K562 (cell line): ENCODE measurements at regions not wholly inside any gene's neighbourhood (a gene's known extent, or its start where the extent isn't known, plus 50 kb on each side); places are given as distances from the start of the nearest gene placed in this dataset.

ENCODE experiments used
- ATAC-seq: fragments of 200-7000 bp; cut with Tn5 transposase; 3 replicates; pipeline ENCODE4 v1.9.1; 2020; ENCODE audit warnings: moderate library complexity
- BruUV-seq: library from RNA; stranded (reverse); fragments of 400-500 nt; replicated peaks from 2 replicates; lab custom pipeline; 2021; lab: Mats Ljungman, UMichigan
- CTCF ChIA-PET: fragments of 300-600 bp; formaldehyde crosslinking; extraction: SDS; loops from one replicate; lab custom pipeline; 2021; ENCODE audit warnings: low intra/inter-chr PET ratio; lab: Yijun Ruan, JAX
- POLR2A ChIA-PET: fragments of 300-600, 350-650 bp; sonication (Branson Sonifier 250); formaldehyde crosslinking; extraction: SDS; loops from one replicate; lab custom pipeline; 2021; ENCODE audit warnings: antibody characterized with exemption, inconsistent platforms; lab: Yijun Ruan, JAX
- DNase-seq, 4 experiments: peaks; one replicate each; pipeline versions ENCODE4 v3.0.0 to v3.0.0-alpha.2; 2011 to 2018; ENCODE audit warnings: low spot score in 3 of 4, mixed read lengths in 3 of 4; ENCODE audit errors: extremely low read depth in 1 of 4
- FAIRE-seq: peaks from 2 replicates; lab custom pipeline; 2011; peaks lifted over from hg19 to GRCh38; lab: Jason Lieb, UNC
- H2AFZ ChIP-seq: 2 replicates; pipeline ENCODE4 v1.6.0; 2011; ENCODE audit warnings: low read depth, low read length, control low read depth, inconsistent platforms
- H3K27ac ChIP-seq: fragments of 200-600 bp; 3 replicates; pipeline ENCODE4 v1.8.0; 2011; ENCODE audit warnings: low read depth, mild to moderate bottlenecking, control low read depth, inconsistent platforms, low read length, moderate library complexity, mixed read lengths; ENCODE audit errors: extremely low read depth
- H3K27me3 ChIP-seq, 2 experiments: fragments of 300-600 bp in 1 of 2; 2 replicates in 1 of 2; 3 replicates in 1 of 2; pipeline versions ENCODE4 v1.6.0 to v1.8.0; 2011; ENCODE audit warnings: inconsistent platforms in 2 of 2, low read length in 2 of 2, mild to moderate bottlenecking in 1 of 2, mixed read lengths in 1 of 2, moderate library complexity in 1 of 2; ENCODE audit not compliant: control insufficient read depth in 2 of 2, insufficient read depth in 2 of 2
- H3K36me3 ChIP-seq: fragments of 300-600 bp; 3 replicates; pipeline ENCODE4 v1.8.0; 2011; ENCODE audit warnings: mild to moderate bottlenecking, low read length, inconsistent platforms; ENCODE audit not compliant: control insufficient read depth, insufficient read depth
- H3K4me1 ChIP-seq, 2 experiments: fragments of 200-600 bp in 1 of 2; replicated peaks in 1 of 2; 2 replicates in 1 of 2; 3 replicates in 1 of 2; pipeline versions ENCODE4 v1.5.1 to v1.8.0; 2011; ENCODE audit warnings: inconsistent platforms in 2 of 2, low read length in 2 of 2, mild to moderate bottlenecking in 1 of 2, mixed read lengths in 1 of 2, moderate library complexity in 1 of 2; ENCODE audit not compliant: control insufficient read depth in 2 of 2, insufficient read depth in 2 of 2
- H3K4me2 ChIP-seq: 2 replicates; pipeline ENCODE4 v1.6.1; 2011; ENCODE audit warnings: low read length, control low read depth, inconsistent platforms, mixed read lengths; ENCODE audit not compliant: insufficient read depth
- H3K4me3 ChIP-seq: fragments of 200-600 bp; sonication (generic), shearing (Covaris generic); 2 replicates; pipeline ENCODE4 v1.5.1; 2016; ENCODE audit warnings: control low read depth, inconsistent platforms
- H3K79me2 ChIP-seq: fragments of 200-600 bp; 3 replicates; pipeline ENCODE4 v1.8.0; 2011; ENCODE audit warnings: low read length, inconsistent platforms; ENCODE audit not compliant: control insufficient read depth, insufficient read depth
- H3K9ac ChIP-seq, 2 experiments: 2 replicates each; pipeline versions ENCODE4 v1.6.0 to v1.6.1; 2011; ENCODE audit warnings: low read depth in 2 of 2, low read length in 2 of 2, control low read depth in 1 of 2, inconsistent platforms in 1 of 2, mild to moderate bottlenecking in 1 of 2, mixed read lengths in 1 of 2; ENCODE audit not compliant: insufficient read depth in 1 of 2
- H3K9me1 ChIP-seq: one replicate; pipeline ENCODE4 v1.6.0; 2011; ENCODE audit warnings: inconsistent platforms, mild to moderate bottlenecking, low read length, moderate library complexity; ENCODE audit not compliant: control insufficient read depth, insufficient read depth
- H3K9me3 ChIP-seq: replicated peaks from 2 replicates; pipeline ENCODE4 v1.5.1; 2011; ENCODE audit warnings: low read depth, low read length, inconsistent platforms; ENCODE audit not compliant: control insufficient read depth, insufficient read depth
- H4K20me1 ChIP-seq: replicated peaks from 2 replicates; pipeline ENCODE4 v1.6.1; 2011; ENCODE audit warnings: low read length, inconsistent platforms, mixed read lengths; ENCODE audit not compliant: control insufficient read depth, insufficient read depth
- CXXC5 ChIP-seq: fragments of 250-450 bp; sonication (Bioruptor Pico); IDR thresholded peaks from 2 replicates; pipeline ENCODE4 v1.8.0; 2022; ENCODE audit warnings: inconsistent platforms, mild to moderate bottlenecking, moderate library complexity
- FOXJ2 ChIP-seq: fragments of 200-800 bp; sonication (Bioruptor generic); IDR thresholded peaks from 2 replicates; pipeline ENCODE4 v1.6.1; 2016; ENCODE audit warnings: missing genetic modification characterization, missing compliant biosample characterization
- MTA2 ChIP-seq: fragments of 450-650 bp; IDR thresholded peaks from 2 replicates; pipeline ENCODE4 v1.6.1; 2016; ENCODE audit warnings: low read depth
- MYC ChIP-seq, 2 experiments: fragments of 250-450 bp in 1 of 2; sonication (Bioruptor Pico) in 1 of 2; IDR thresholded peaks; 2 replicates each; pipeline versions ENCODE4 v1.5.1 to v1.6.1; 2012 to 2021; ENCODE audit warnings: low read depth in 2 of 2, borderline replicate concordance in 1 of 2, improper control_type of control experiment in 1 of 2, low read length in 1 of 2, mild to moderate bottlenecking in 1 of 2, moderate library complexity in 1 of 2
- OTX1 ChIP-seq: fragments of 450-650 bp; formaldehyde crosslinking; IDR thresholded peaks from 2 replicates; pipeline ENCODE4 v1.4.0; 2022; ENCODE audit warnings: mild to moderate bottlenecking
- SMARCE1 ChIP-seq: fragments of 450-650 bp; IDR thresholded peaks from 2 replicates; pipeline ENCODE4 v1.7.1; 2016; ENCODE audit warnings: mild to moderate bottlenecking
- TCF3 ChIP-seq: sonication (generic); formaldehyde crosslinking; IDR thresholded peaks from 2 replicates; pipeline ENCODE4 v1.4.0; 2020; ENCODE audit warnings: mild to moderate bottlenecking, missing genetic modification reagents
- WGBS: fragments of 100-300 bp; shearing (Covaris generic); methylation state at CpG from one replicate; pipeline ENCODE4 v1.1.6; 2016; ENCODE audit warnings: low coverage, mixed read lengths; ENCODE audit not compliant: insufficient coverage; ENCODE audit errors: missing lambda C conversion rate; 5-methylcytosine and 5-hydroxymethylcytosine counted together
- in situ Hi-C: fragments of 300-500 bp; cut with MboI; formaldehyde crosslinking; loops from 4 replicates; pipeline ENCODE4 v1.15.0; 2018; ENCODE audit warnings: inconsistent platforms, mixed read lengths
- intact Hi-C: fragments of 100-400 bp; cut with micrococcal nuclease; formaldehyde crosslinking; loops from 2 replicates; pipeline ENCODE4 v1.14.2; 2022
- TF ChIP-seq, protein P1 (sequence below): fragments of 250-450 bp; sonication (Bioruptor Pico); IDR thresholded peaks from 2 replicates; pipeline ENCODE4 v1.5.1; 2021; ENCODE audit warnings: mild to moderate bottlenecking
- TF ChIP-seq, protein P2 (sequence below): fragments of 450-650 bp; IDR thresholded peaks from 2 replicates; pipeline ENCODE4 v1.6.1; 2016; ENCODE audit warnings: antibody characterized with exemption
- TF ChIP-seq, protein P3 (sequence below): fragments of 250-450 bp; sonication (Bioruptor Pico); IDR thresholded peaks from 2 replicates; pipeline ENCODE4 v1.8.0; 2022; ENCODE audit warnings: inconsistent platforms

DNA sequence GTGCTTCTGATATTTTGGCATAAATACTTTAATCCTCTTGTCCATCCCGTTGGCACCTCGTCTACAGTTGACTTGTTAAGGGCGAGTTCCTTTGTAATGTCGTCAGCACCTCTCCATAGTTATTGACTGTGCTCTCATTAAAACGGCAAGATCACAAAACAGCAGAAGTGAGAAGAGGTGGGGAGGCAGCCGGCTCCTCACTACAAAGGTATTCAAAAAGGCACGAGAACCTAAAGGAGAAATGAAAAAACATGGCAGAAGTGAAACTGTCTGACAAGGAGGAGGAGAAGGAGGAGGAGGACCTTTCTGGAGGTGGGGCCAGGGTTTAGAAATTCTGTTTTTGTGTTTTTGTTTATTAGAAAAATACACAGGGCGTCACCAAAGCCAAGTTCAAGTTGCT is 235.6 kb downstream of the BCL11A start:
- CTCF ChIA-PET, result no interaction called here
- Histone ChIP-seq H3K36me3 (no peaks in the 10 kb centered on the region), H2AFZ (no peak overlapping the region), H3K27ac (no peak overlapping the region), H3K9me3 (no peaks in the 10 kb centered on the region), H3K4me3 (no peak overlapping the region), H4K20me1 (no peaks in the 10 kb centered on the region), H3K27me3 (0 out of 5 replicates have a peak, but pooled peaks cover 2 to 4% of the 10 kb centered on the region in 2 experiments), H3K79me2 (no peaks in the 10 kb centered on the region), H3K4me2 (no peak overlapping the region), H3K9me1 (no peaks in the 10 kb centered on the region), H3K9ac (no peak overlapping the region), H3K4me1 (no peaks in the 10 kb centered on the region)
- ATAC-seq (no peak), DNase-seq (no peak), FAIRE-seq (no peak)
- BruUV-seq, result no TSS peak
- WGBS, result 0% methylated on average over 8 of the region's 8 CpGs
- TF ChIP-seq MTA2 (no peak), FOXJ2 (tag) (no peak)
- TF ChIP-seq, protein P1, sequence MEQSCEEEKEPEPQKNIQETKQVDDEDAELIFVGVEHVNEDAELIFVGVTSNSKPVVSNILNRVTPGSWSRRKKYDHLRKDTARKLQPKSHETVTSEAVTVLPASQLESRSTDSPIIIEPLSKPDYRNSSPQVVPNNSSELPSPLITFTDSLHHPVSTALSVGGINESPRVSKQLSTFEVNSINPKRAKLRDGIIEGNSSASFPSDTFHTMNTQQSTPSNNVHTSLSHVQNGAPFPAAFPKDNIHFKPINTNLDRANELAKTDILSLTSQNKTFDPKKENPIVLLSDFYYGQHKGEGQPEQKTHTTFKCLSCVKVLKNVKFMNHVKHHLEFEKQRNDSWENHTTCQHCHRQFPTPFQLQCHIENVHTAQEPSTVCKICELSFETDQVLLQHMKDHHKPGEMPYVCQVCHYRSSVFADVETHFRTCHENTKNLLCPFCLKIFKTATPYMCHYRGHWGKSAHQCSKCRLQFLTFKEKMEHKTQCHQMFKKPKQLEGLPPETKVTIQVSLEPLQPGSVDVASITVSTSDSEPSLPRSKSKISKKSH (CRISPR knock-in tag), result no peak
- POLR2A ChIA-PET, result interaction anchor here (1.0 kb wide), 1 partner anchor 17 kb away, joined by 3 read pairs; no protein-coding TSS in a partner anchor
- intact Hi-C loops (no loop called here), in situ Hi-C loops (no loop called here)

DNA sequence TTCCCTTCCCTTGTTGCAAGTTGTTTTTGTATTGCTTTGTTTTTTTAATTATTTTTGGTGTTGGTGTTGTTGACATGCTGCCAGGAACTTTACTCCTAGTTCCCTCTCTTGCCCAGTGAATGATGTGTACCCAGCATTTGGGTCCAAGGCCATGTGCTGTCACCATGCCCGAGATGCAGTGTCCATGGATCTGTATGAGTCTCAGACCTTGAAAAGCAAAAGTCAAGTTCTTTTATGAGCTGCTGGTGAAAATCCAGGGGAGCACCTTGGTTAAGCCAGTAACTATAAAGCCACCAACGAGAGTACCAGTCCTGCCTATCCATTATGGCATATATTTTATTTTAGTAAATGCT is 236.4 kb downstream of the BCL11A start:
- H3K9me1 ChIP-seq, result no peaks in the 10 kb centered on the region
- POLR2A ChIA-PET, result interaction anchor here (1.0 kb wide), 1 partner anchor 16 kb away, joined by 3 read pairs; no protein-coding TSS in a partner anchor
- H3K36me3 ChIP-seq, result no peaks in the 10 kb centered on the region
- H3K9ac ChIP-seq, result no peak overlapping the region
- H3K4me2 ChIP-seq, result no peak overlapping the region
- no TSS peak for BruUV-seq
- DNase-seq, result no peak
- no peaks in the 10 kb centered on the region for H4K20me1 ChIP-seq
- 0 out of 5 replicates have a peak, but pooled peaks cover 2 to 4% of the 10 kb centered on the region in 2 experiments for H3K27me3 ChIP-seq
- CTCF ChIA-PET, result no interaction called here
- ATAC-seq, result no peak
- intact Hi-C loops (no loop called here), in situ Hi-C loops (no loop called here)
- WGBS, result 0% methylated on average over 2 of the region's 2 CpGs
- no peak for FAIRE-seq
- no peaks in the 10 kb centered on the region for H3K79me2 ChIP-seq
- H3K4me3 ChIP-seq, result no peak overlapping the region
- no peaks in the 10 kb centered on the region for H3K4me1 ChIP-seq
- no peak overlapping the region for H2AFZ ChIP-seq
- no peak overlapping the region for H3K27ac ChIP-seq
- H3K9me3 ChIP-seq, result no peaks in the 10 kb centered on the region
- TF ChIP-seq, protein P2, sequence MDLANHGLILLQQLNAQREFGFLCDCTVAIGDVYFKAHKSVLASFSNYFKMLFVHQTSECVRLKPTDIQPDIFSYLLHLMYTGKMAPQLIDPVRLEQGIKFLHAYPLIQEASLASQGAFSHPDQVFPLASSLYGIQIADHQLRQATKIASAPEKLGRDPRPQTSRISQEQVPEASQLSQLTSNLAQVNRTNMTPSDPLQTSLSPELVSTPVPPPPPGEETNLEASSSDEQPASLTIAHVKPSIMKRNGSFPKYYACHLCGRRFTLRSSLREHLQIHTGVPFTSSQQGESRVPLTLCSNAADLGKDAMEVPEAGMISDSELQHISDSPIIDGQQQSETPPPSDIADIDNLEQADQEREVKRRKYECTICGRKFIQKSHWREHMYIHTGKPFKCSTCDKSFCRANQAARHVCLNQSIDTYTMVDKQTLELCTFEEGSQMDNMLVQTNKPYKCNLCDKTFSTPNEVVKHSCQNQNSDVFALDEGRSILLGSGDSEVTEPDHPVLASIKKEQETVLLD, result no peak
- TF ChIP-seq SMARCE1 (no peak), CXXC5 (CRISPR knock-in tag) (no peak), TCF3 (CRISPR knock-in tag) (no peak), MYC (IDR thresholded peaks at IDR 0.05; ENCODE audit: low read depth, low read length) (no peak), MYC (CRISPR knock-in tag; IDR thresholded peaks at IDR 0.05; ENCODE audit: borderline replicate concordance, low read depth) (no peak), OTX1 (CRISPR knock-in tag) (no peak)
- TF ChIP-seq, protein P3, sequence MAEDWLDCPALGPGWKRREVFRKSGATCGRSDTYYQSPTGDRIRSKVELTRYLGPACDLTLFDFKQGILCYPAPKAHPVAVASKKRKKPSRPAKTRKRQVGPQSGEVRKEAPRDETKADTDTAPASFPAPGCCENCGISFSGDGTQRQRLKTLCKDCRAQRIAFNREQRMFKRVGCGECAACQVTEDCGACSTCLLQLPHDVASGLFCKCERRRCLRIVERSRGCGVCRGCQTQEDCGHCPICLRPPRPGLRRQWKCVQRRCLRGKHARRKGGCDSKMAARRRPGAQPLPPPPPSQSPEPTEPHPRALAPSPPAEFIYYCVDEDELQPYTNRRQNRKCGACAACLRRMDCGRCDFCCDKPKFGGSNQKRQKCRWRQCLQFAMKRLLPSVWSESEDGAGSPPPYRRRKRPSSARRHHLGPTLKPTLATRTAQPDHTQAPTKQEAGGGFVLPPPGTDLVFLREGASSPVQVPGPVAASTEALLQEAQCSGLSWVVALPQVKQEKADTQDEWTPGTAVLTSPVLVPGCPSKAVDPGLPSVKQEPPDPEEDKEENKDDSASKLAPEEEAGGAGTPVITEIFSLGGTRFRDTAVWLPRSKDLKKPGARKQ (CRISPR knock-in tag), result no peak
